ENCODE measurements at regions not wholly inside any gene's neighbourhood (a gene's known extent, or its start where the extent isn't known, plus 50 kb on each side); places are given as distances from the start of the nearest gene placed in this dataset.

DNA sequence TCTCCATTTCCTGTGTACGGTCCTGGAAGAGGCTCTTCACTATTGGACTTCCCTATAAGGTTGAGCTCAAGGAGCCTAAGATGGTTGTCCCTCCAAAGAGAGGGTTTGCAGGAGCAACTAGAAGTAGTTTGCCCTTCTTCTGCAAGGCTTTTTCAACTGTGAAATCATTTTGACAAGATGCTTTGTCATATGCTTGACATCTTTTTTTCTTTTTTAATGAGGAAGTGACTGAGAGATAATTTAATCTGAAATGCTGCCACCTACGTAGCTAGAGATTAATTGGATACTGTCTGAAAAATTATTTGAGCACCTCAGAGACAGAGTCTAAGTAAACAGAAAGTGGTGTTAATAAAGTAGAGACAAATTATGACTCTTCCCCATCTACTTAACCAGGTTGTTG lies 97.0 kb downstream of the CHRM3 start:
- no peak overlapping the region for H2AFZ ChIP-seq (ENCODE audit: low read length)
- no peaks in the 10 kb centered on the region for H4K20me1 ChIP-seq (ENCODE audit: insufficient read depth, low read length)
- H3K9me3 ChIP-seq (ENCODE audit: low read depth, low read length), result peaks cover 5% of the 10 kb centered on the region
- H3K79me2 ChIP-seq (ENCODE audit: insufficient read depth, low read length), result no peaks in the 10 kb centered on the region
- DNase-seq (ENCODE audit: insufficient read length, low spot score, missing footprints), result no peak
- no peaks in the 10 kb centered on the region for H3K27me3 ChIP-seq (ENCODE audit: insufficient read depth, low read length)
- no peaks in the 10 kb centered on the region for H3K4me1 ChIP-seq (ENCODE audit: insufficient read depth, low read length)
- no peak overlapping the region for H3K4me3 ChIP-seq (ENCODE audit: insufficient read depth, low read length)
- H3K36me3 ChIP-seq (ENCODE audit: insufficient read depth, low read length), result no peaks in the 10 kb centered on the region
- TF ChIP-seq, protein P1, sequence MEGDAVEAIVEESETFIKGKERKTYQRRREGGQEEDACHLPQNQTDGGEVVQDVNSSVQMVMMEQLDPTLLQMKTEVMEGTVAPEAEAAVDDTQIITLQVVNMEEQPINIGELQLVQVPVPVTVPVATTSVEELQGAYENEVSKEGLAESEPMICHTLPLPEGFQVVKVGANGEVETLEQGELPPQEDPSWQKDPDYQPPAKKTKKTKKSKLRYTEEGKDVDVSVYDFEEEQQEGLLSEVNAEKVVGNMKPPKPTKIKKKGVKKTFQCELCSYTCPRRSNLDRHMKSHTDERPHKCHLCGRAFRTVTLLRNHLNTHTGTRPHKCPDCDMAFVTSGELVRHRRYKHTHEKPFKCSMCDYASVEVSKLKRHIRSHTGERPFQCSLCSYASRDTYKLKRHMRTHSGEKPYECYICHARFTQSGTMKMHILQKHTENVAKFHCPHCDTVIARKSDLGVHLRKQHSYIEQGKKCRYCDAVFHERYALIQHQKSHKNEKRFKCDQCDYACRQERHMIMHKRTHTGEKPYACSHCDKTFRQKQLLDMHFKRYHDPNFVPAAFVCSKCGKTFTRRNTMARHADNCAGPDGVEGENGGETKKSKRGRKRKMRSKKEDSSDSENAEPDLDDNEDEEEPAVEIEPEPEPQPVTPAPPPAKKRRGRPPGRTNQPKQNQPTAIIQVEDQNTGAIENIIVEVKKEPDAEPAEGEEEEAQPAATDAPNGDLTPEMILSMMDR (IDR thresholded peaks at IDR 0.05; ENCODE audit: extremely low read depth, low read depth, low read length), result no peak
- H3K4me2 ChIP-seq (ENCODE audit: insufficient read depth, low read length), result no peak overlapping the region
- H3K27ac ChIP-seq (ENCODE audit: low read depth, low read length), result no peak overlapping the region

DNA sequence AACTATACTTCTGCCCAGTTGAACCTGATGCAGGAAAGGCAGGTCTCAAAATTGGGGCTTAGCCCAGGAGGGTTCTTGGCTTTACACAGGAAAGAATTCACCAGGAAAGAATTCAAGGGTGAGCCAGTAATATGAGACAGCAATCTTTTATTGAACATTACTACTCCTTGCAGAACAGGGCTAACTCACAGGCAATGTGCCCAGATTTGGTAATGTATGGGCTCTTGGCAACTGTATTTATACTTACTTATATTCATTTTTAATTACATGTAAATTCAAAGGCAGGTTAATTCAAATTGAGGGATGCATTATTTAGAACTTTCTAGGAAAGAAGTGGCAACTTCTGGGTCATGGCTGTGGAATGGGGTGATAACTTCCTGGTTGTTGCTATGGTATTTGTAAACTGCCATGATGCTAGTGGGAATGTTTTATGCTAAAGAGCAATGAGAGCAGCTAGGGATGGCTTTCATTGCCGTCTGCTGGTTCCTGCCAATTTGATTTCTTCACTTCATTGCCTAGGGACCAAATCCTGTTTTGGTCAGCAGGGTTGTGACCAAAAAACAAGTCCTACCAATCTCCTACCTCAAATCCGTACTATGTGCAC lies 107.5 kb downstream of the CHRM3 start:
- no peaks in the 10 kb centered on the region for H3K4me1 ChIP-seq (ENCODE audit: insufficient read depth, low read length)
- H3K27me3 ChIP-seq (ENCODE audit: insufficient read depth, low read length), result no peaks in the 10 kb centered on the region
- no peaks in the 10 kb centered on the region for H3K79me2 ChIP-seq (ENCODE audit: insufficient read depth, low read length)
- H3K9me3 ChIP-seq (ENCODE audit: low read depth, low read length), result no peaks in the 10 kb centered on the region
- no peak for DNase-seq (ENCODE audit: insufficient read length, low spot score, missing footprints)
- no peaks in the 10 kb centered on the region for H4K20me1 ChIP-seq (ENCODE audit: insufficient read depth, low read length)
- TF ChIP-seq, protein P1 (IDR thresholded peaks at IDR 0.05; ENCODE audit: extremely low read depth, low read depth, low read length), result no peak
- H3K36me3 ChIP-seq (ENCODE audit: insufficient read depth, low read length), result no peaks in the 10 kb centered on the region
- H2AFZ ChIP-seq (ENCODE audit: low read length), result no peak overlapping the region
- H3K4me3 ChIP-seq (ENCODE audit: insufficient read depth, low read length), result no peak overlapping the region
- no peak overlapping the region for H3K4me2 ChIP-seq (ENCODE audit: insufficient read depth, low read length)
- no peak overlapping the region for H3K27ac ChIP-seq (ENCODE audit: low read depth, low read length)

DNA sequence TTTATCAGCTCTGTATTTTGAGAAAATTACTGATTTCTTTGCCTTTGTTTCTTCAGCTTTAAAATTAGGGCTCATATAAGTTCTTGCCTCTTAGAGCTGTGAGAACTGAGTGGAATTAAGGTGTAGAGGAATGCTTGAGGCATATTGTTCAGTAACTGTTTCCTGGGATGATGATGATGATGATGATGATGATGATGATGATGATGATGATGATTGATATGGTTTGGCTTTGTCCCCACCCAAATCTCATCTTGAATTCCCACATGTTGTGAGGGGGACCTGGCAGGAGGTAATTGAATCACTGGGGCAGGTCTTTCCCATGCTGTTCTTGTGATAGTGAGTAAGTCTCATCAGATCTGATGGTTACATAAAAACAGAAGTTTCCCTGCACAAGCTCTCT lies 118.7 kb downstream of the CHRM3 start:
- DNase-seq (ENCODE audit: insufficient read length, low spot score, missing footprints), result no peak
- H3K9me3 ChIP-seq (ENCODE audit: low read depth, low read length), result no peaks in the 10 kb centered on the region
- H3K4me1 ChIP-seq (ENCODE audit: insufficient read depth, low read length), result no peaks in the 10 kb centered on the region
- H3K79me2 ChIP-seq (ENCODE audit: insufficient read depth, low read length), result no peaks in the 10 kb centered on the region
- H3K4me2 ChIP-seq (ENCODE audit: insufficient read depth, low read length), result no peak overlapping the region
- H4K20me1 ChIP-seq (ENCODE audit: insufficient read depth, low read length), result no peaks in the 10 kb centered on the region
- no peaks in the 10 kb centered on the region for H3K36me3 ChIP-seq (ENCODE audit: insufficient read depth, low read length)
- H3K4me3 ChIP-seq (ENCODE audit: insufficient read depth, low read length), result no peak overlapping the region
- H2AFZ ChIP-seq (ENCODE audit: low read length), result no peak overlapping the region
- H3K27ac ChIP-seq (ENCODE audit: low read depth, low read length), result no peak overlapping the region
- TF ChIP-seq, protein P1 (IDR thresholded peaks at IDR 0.05; ENCODE audit: extremely low read depth, low read depth, low read length), result no peak
- no peaks in the 10 kb centered on the region for H3K27me3 ChIP-seq (ENCODE audit: insufficient read depth, low read length)

DNA sequence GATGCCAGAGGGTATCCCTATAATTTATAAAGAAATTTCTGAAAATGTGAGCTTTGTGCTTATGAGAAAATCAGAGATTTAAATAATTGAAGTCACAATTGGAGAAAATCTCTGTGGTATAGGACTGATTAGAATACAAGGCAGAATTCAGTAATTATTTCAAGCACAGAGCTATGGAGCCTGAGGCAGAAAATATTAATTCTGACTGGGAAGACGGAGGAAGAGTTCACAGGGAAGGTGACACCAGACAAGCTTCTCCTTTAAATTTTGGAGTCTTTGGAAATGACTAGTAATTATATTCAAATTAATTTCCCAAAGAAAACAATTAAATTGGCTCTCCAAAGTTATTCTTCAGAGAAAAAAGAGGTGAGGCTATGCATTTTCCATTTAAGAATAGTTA lies 121.5 kb downstream of the CHRM3 start:
- Histone ChIP-seq H4K20me1 (ENCODE audit: insufficient read depth, low read length) (no peaks in the 10 kb centered on the region), H3K79me2 (ENCODE audit: insufficient read depth, low read length) (no peaks in the 10 kb centered on the region), H3K4me2 (ENCODE audit: insufficient read depth, low read length) (no peak overlapping the region), H2AFZ (ENCODE audit: low read length) (no peak overlapping the region), H3K4me3 (ENCODE audit: insufficient read depth, low read length) (no peak overlapping the region), H3K27ac (ENCODE audit: low read depth, low read length) (no peak overlapping the region), H3K4me1 (ENCODE audit: insufficient read depth, low read length) (no peaks in the 10 kb centered on the region), H3K27me3 (ENCODE audit: insufficient read depth, low read length) (no peaks in the 10 kb centered on the region), H3K9me3 (ENCODE audit: low read depth, low read length) (no peaks in the 10 kb centered on the region), H3K36me3 (ENCODE audit: insufficient read depth, low read length) (no peaks in the 10 kb centered on the region)
- TF ChIP-seq, protein P1 (IDR thresholded peaks at IDR 0.05; ENCODE audit: extremely low read depth, low read depth, low read length), result no peak
- no peak for DNase-seq (ENCODE audit: insufficient read length, low spot score, missing footprints)

Measured in osteoblast (primary cell).